ENCODE measurements at regions not wholly inside any gene's neighbourhood (a gene's known extent, or its start where the extent isn't known, plus 50 kb on each side); places are given as distances from the start of the nearest gene placed in this dataset.

DNA sequence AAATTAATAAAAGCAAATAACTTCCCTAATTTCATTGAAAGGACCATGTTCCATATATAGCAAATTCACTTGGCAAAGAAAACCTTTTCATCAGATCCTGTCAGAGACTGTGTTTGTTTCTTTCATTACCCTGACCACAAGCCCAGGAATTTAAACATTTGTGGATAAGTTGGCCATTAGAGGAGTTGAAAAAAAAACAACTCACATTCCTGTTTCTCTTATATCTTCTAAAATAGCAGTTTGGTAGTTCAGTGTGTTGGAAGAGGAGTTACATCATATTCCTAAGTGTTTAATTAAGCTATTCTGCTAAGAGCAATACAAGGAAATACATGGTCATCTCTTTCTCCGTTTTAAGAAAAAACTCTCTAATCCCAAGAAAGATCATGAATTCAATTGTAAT is 505.6 kb downstream of the TLE1 start:
- no peaks in the 10 kb centered on the region for H3K36me3 ChIP-seq (ENCODE audit: insufficient read depth, low read length)
- H2AFZ ChIP-seq (ENCODE audit: low read depth, low read length) = no peak overlapping the region
- no peaks in the 10 kb centered on the region for H3K9me3 ChIP-seq (ENCODE audit: low read length)
- no peaks in the 10 kb centered on the region for H3K27me3 ChIP-seq (ENCODE audit: insufficient read depth, low read length)
- no peaks in the 10 kb centered on the region for H3K4me1 ChIP-seq (ENCODE audit: insufficient read depth, low read length)
- H3K4me3 ChIP-seq (ENCODE audit: low read length) = no peak overlapping the region

DNA sequence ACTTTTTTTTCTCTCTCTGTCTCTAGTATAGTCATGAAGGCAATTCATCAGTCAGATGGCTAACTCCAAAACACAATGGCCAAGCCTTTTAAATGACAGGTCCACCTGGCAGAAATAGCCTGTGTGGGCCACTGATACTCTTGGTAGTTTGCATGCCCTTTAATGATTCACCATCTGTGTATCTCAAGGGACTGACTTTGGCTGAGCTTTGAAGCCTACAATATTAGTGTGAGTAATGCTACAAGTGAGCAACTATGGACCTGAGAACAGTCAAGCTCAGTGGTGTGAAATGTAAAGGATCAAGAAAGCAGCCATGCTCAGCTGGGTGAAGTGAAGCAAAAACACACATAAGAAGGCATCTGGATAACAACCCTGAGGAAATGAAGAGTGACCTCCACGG is 506.9 kb downstream of the TLE1 start:
- no peaks in the 10 kb centered on the region for H3K27me3 ChIP-seq (ENCODE audit: insufficient read depth, low read length)
- no peaks in the 10 kb centered on the region for H3K36me3 ChIP-seq (ENCODE audit: insufficient read depth, low read length)
- no peak overlapping the region for H3K4me3 ChIP-seq (ENCODE audit: low read length)
- H3K4me1 ChIP-seq (ENCODE audit: insufficient read depth, low read length) = no peaks in the 10 kb centered on the region
- H3K9me3 ChIP-seq (ENCODE audit: low read length) = no peaks in the 10 kb centered on the region
- no peak overlapping the region for H2AFZ ChIP-seq (ENCODE audit: low read depth, low read length)

DNA sequence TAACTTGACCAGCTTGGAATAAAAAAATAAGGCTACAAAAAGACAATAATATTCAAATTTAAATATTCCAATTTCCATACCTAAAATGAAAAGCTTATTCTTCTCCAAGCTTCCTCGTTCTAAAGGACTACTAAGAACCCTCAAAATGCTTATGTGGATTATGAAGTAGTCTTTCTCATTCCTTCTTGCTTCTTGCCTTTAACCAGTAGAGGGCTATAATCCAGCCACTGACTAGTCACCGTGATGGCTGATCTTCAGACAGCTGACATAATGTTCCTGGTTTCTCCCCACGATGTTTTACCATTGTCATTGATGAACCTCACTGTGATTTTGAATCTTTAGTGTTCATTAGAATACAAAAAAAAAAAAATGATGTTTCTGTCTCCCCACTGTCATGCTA is 515.3 kb downstream of the TLE1 start:
- Histone ChIP-seq H3K27me3 (ENCODE audit: insufficient read depth, low read length) (no peaks in the 10 kb centered on the region), H2AFZ (ENCODE audit: low read depth, low read length) (no peak overlapping the region), H3K4me1 (ENCODE audit: insufficient read depth, low read length) (no peaks in the 10 kb centered on the region), H3K9me3 (ENCODE audit: low read length) (no peaks in the 10 kb centered on the region), H3K36me3 (ENCODE audit: insufficient read depth, low read length) (no peaks in the 10 kb centered on the region), H3K4me3 (ENCODE audit: low read length) (no peak overlapping the region)

DNA sequence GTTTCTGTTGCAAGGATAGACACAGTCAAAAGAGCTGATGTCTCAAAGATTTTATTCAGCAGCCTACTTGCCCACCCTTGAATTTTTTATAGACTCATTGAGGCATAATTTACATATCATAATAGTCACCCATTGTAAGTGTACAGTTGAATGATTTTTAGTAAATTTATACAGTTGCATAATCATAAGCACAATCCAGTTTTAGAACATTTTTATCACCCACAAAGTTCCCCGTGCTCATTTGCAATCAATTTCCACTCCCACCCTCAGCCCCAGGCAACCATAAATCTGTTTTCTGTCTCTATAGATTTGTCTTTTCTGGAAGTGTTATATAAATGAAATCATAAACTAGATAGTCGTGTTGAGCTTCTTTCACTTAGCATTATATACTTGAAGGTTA is 517.7 kb downstream of the TLE1 start:
- H3K9me3 ChIP-seq (ENCODE audit: low read length) = no peaks in the 10 kb centered on the region

DNA sequence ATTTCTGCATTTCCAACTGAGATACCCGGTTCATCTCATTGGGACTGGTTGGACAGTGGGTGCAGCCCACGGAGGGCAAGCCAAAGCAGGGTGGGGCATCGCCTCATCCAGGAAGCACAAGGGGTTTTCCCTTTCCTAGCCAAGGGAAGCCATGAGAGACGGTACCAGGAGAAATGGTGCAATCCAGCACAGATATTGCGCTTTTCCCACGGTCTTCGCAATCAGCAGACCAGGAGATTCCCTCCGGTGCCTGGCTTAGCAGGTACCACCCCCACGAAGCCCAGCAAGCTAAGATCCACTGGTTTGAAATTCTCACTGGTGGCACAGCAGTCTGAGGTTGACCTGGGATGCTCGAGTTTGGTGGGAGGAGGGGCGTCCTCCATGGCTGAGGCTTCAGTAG is 527.0 kb downstream of the TLE1 start:
- Histone ChIP-seq H3K27me3 (ENCODE audit: insufficient read depth, low read length) (no peaks in the 10 kb centered on the region), H3K9me3 (ENCODE audit: low read length) (no peaks in the 10 kb centered on the region), H3K36me3 (ENCODE audit: insufficient read depth, low read length) (no peaks in the 10 kb centered on the region), H3K4me3 (ENCODE audit: low read length) (no peak overlapping the region), H3K4me1 (ENCODE audit: insufficient read depth, low read length) (no peaks in the 10 kb centered on the region), H2AFZ (ENCODE audit: low read depth, low read length) (no peak overlapping the region)

More for the DNA sequence above, 517.7 kb downstream of the TLE1 start:
- Histone ChIP-seq H3K4me3 (ENCODE audit: low read length) (no peak overlapping the region), H2AFZ (ENCODE audit: low read depth, low read length) (no peak overlapping the region), H3K36me3 (ENCODE audit: insufficient read depth, low read length) (no peaks in the 10 kb centered on the region), H3K4me1 (ENCODE audit: insufficient read depth, low read length) (no peaks in the 10 kb centered on the region), H3K27me3 (ENCODE audit: insufficient read depth, low read length) (no peaks in the 10 kb centered on the region)

GRCh38 chr9:81156381-81156780 is 533.0 kb downstream of the TLE1 start:
- Histone ChIP-seq H3K27me3 (ENCODE audit: insufficient read depth, low read length) (no peaks in the 10 kb centered on the region), H2AFZ (ENCODE audit: low read depth, low read length) (no peak overlapping the region), H3K4me3 (ENCODE audit: low read length) (no peak overlapping the region), H3K4me1 (ENCODE audit: insufficient read depth, low read length) (no peaks in the 10 kb centered on the region), H3K9me3 (ENCODE audit: low read length) (no peaks in the 10 kb centered on the region), H3K36me3 (ENCODE audit: insufficient read depth, low read length) (no peaks in the 10 kb centered on the region)

GRCh38 chr9:81150016-81150625 is 539.2 kb downstream of the TLE1 start:
- no peaks in the 10 kb centered on the region for H3K4me1 ChIP-seq (ENCODE audit: insufficient read depth, low read length)
- H3K36me3 ChIP-seq (ENCODE audit: insufficient read depth, low read length) = no peaks in the 10 kb centered on the region
- H3K4me3 ChIP-seq (ENCODE audit: low read length) = no peak overlapping the region
- H2AFZ ChIP-seq (ENCODE audit: low read depth, low read length) = no peak overlapping the region
- H3K9me3 ChIP-seq (ENCODE audit: low read length) = no peaks in the 10 kb centered on the region
- no peaks in the 10 kb centered on the region for H3K27me3 ChIP-seq (ENCODE audit: insufficient read depth, low read length)

- Histone ChIP-seq H2AFZ (ENCODE audit: low read depth, low read length) (no peak overlapping the region), H3K4me3 (ENCODE audit: low read length) (no peak overlapping the region), H3K27me3 (ENCODE audit: insufficient read depth, low read length) (no peaks in the 10 kb centered on the region), H3K36me3 (ENCODE audit: insufficient read depth, low read length) (no peaks in the 10 kb centered on the region), H3K9me3 (ENCODE audit: low read length) (no peaks in the 10 kb centered on the region), H3K4me1 (ENCODE audit: insufficient read depth, low read length) (no peaks in the 10 kb centered on the region)
Measured at GRCh38 chr9:81146684-81147337, 542.5 kb downstream of the TLE1 start.

- Histone ChIP-seq H3K36me3 (ENCODE audit: insufficient read depth, low read length) (no peaks in the 10 kb centered on the region), H2AFZ (ENCODE audit: low read depth, low read length) (no peak overlapping the region), H3K9me3 (ENCODE audit: low read length) (no peaks in the 10 kb centered on the region), H3K4me3 (ENCODE audit: low read length) (no peak overlapping the region), H3K4me1 (ENCODE audit: insufficient read depth, low read length) (no peaks in the 10 kb centered on the region), H3K27me3 (ENCODE audit: insufficient read depth, low read length) (no peaks in the 10 kb centered on the region)
Measured at GRCh38 chr9:81146241-81146640, 543.1 kb downstream of the TLE1 start.

GRCh38 chr9:81145331-81145963 is 543.9 kb downstream of the TLE1 start:
- H3K9me3 ChIP-seq (ENCODE audit: low read length) = no peaks in the 10 kb centered on the region
- no peaks in the 10 kb centered on the region for H3K27me3 ChIP-seq (ENCODE audit: insufficient read depth, low read length)
- H3K4me1 ChIP-seq (ENCODE audit: insufficient read depth, low read length) = no peaks in the 10 kb centered on the region
- no peak overlapping the region for H3K4me3 ChIP-seq (ENCODE audit: low read length)
- no peak overlapping the region for H2AFZ ChIP-seq (ENCODE audit: low read depth, low read length)
- H3K36me3 ChIP-seq (ENCODE audit: insufficient read depth, low read length) = no peaks in the 10 kb centered on the region

DNA sequence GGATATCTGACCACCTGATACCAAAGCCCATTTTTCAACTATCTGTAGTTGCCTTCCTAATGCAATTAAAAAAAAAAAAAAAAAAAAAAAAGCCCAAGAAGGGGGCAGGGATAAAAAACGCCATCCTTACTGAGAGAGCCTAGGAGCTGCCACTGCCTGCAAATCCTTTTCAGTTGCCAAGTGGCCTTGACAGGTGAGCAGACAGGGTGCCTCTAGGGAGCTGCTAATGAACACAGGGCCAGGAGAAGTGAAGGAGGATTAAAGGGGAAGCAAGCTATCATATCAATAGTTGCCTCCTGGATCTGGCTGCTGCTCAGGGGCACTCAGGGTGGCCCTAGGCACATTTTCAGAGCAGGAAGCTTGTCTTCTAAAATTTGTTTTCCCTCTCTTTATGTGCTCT is 547.4 kb downstream of the TLE1 start:
- H3K27me3 ChIP-seq (ENCODE audit: insufficient read depth, low read length) = no peaks in the 10 kb centered on the region
- no peaks in the 10 kb centered on the region for H3K4me1 ChIP-seq (ENCODE audit: insufficient read depth, low read length)
- no peak overlapping the region for H3K4me3 ChIP-seq (ENCODE audit: low read length)
- H3K36me3 ChIP-seq (ENCODE audit: insufficient read depth, low read length) = no peaks in the 10 kb centered on the region
- H3K9me3 ChIP-seq (ENCODE audit: low read length) = no peaks in the 10 kb centered on the region
- H2AFZ ChIP-seq (ENCODE audit: low read depth, low read length) = no peak overlapping the region

DNA sequence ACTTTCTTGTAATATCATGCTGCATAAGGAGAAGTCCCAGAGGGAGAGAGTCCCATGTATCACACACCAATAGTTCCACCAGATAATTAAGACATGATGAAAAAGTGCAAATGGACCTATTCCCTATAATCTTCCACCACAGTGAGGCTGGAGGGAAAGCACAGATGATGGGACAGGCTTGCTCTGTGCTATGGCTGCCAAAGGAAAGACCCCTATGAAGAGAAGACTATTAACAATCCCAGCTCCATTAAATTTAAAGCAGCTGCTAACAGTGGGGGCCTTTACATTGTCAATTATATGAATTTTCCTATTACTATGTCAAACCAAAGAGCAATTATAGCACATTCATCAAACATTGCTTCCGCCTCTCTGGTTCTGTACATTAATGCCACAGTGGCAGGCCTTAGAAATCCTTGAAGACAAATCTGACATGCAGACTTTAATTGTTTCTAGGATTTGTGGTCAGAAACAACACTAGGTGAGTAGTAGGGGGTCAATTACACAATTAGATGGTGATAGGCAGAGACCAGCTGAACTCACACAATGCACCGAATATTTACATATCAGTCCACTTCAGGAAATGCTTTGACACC is 551.3 kb downstream of the TLE1 start:
- no peaks in the 10 kb centered on the region for H3K27me3 ChIP-seq (ENCODE audit: insufficient read depth, low read length)
- no peaks in the 10 kb centered on the region for H3K4me1 ChIP-seq (ENCODE audit: insufficient read depth, low read length)
- no peaks in the 10 kb centered on the region for H3K36me3 ChIP-seq (ENCODE audit: insufficient read depth, low read length)
- H3K9me3 ChIP-seq (ENCODE audit: low read length) = no peaks in the 10 kb centered on the region
- no peak overlapping the region for H3K4me3 ChIP-seq (ENCODE audit: low read length)
- H2AFZ ChIP-seq (ENCODE audit: low read depth, low read length) = no peak overlapping the region

GRCh38 chr9:81132796-81133195 is 556.6 kb downstream of the TLE1 start:
- Histone ChIP-seq H2AFZ (ENCODE audit: low read depth, low read length) (no peak overlapping the region), H3K27me3 (ENCODE audit: insufficient read depth, low read length) (no peaks in the 10 kb centered on the region), H3K9me3 (ENCODE audit: low read length) (no peaks in the 10 kb centered on the region), H3K36me3 (ENCODE audit: insufficient read depth, low read length) (no peaks in the 10 kb centered on the region), H3K4me3 (ENCODE audit: low read length) (no peak overlapping the region), H3K4me1 (ENCODE audit: insufficient read depth, low read length) (no peaks in the 10 kb centered on the region)

All from neuron (in vitro differentiated cells).